ENCODE measurements at regions not wholly inside any gene's neighbourhood (a gene's known extent, or its start where the extent isn't known, plus 50 kb on each side); places are given as distances from the start of the nearest gene placed in this dataset.

DNA sequence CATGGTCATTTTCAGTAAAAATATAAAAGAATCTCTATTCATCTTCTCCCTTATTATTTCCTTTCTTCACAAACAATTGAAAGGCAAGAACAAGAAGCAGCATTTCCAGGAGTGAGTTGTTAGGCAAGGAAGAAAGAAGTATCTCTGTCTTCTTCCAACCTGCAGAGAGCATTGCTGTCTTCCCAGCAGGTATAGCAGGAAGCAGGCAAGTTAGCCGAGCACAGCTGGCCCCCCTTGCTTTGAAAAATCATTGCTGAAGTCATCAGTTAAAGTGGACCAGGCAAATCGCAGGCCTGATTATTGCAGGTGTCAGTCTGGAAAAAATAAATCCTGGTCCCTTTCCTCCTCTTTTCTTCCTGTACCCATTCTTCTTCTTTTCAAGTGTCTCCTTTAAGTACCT, 353.1 kb upstream of the BRINP1 start:
- ATAC-seq = no peak
- TF ChIP-seq CTCF (IDR thresholded peaks at IDR 0.05) = no peak
- peaks cover 4% of the 10 kb centered on the region for H3K27me3 Mint-ChIP-seq

DNA sequence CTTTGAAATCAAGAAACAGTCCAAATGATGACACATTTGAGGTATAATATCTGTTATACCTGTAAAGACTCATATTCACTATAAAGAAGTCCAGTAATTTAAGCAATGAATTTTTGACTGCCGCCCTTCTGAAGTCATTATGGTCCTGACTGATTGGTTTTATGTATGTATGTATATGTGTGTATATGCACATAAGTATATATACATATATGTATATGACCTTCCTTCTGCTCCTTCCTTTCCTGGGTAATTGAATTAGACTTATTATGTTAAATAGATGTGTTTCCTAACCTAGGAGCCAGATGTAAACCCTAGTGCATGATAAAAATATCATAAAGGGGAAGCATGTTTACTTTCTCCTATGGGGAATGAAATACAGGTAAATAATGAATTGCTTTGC, 343.1 kb upstream of the BRINP1 start:
- Mint-ChIP-seq H3K36me3 (ENCODE audit: low read depth) (no peaks in the 10 kb centered on the region), H3K4me1 (ENCODE audit: low read depth) (no peaks in the 10 kb centered on the region), H3K27ac (no peak overlapping the region), H3K27me3 (no peaks in the 10 kb centered on the region), H3K9me3 (no peaks in the 10 kb centered on the region), H3K4me3 (no peak overlapping the region)
- ChIA-PET POLR2A (no interaction called here), CTCF (no interaction called here)
- no peak for TF ChIP-seq CTCF (IDR thresholded peaks at IDR 0.05)
- no peak for ATAC-seq
- intact Hi-C loops (cut with micrococcal nuclease) = no loop called here
- no peak for DNase-seq

More for the DNA sequence above, 353.1 kb upstream of the BRINP1 start:
- intact Hi-C loops (cut with micrococcal nuclease) = no loop called here
- ChIA-PET POLR2A (no interaction called here), CTCF (no interaction called here)
- Mint-ChIP-seq H3K36me3 (ENCODE audit: low read depth) (no peaks in the 10 kb centered on the region), H3K9me3 (peaks cover 1% of the 10 kb centered on the region), H3K4me3 (no peak overlapping the region), H3K27ac (no peak overlapping the region), H3K4me1 (ENCODE audit: low read depth) (no peaks in the 10 kb centered on the region)
- DNase-seq = no peak

DNA sequence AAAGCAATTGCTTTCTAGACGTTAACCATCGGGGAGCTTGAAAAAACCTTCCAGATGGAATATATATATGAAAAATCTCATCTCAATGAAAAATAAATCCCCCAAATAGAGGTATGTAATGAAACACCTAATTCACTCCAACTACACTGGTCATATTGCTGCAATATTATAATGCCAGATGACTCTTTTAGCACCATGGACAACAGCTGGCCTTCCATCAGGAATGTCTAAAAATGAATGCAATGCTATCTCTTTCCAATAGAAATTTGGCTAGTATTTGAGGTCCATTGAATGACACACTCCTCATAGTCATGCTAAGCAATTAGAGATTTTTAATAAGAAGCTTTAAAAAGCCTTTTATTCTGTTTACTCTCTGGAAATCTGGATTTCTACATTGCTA, 340.2 kb upstream of the BRINP1 start:
- no peaks in the 10 kb centered on the region for H3K9me3 Mint-ChIP-seq
- CTCF ChIA-PET = no interaction called here
- DNase-seq = no peak
- H3K4me1 Mint-ChIP-seq (ENCODE audit: low read depth) = no peaks in the 10 kb centered on the region
- no peaks in the 10 kb centered on the region for H3K27me3 Mint-ChIP-seq
- no peaks in the 10 kb centered on the region for H3K36me3 Mint-ChIP-seq (ENCODE audit: low read depth)
- no peak overlapping the region for H3K4me3 Mint-ChIP-seq
- no peak for TF ChIP-seq CTCF (IDR thresholded peaks at IDR 0.05)
- ATAC-seq = no peak
- intact Hi-C loops (cut with micrococcal nuclease) = no loop called here
- no peak overlapping the region for H3K27ac Mint-ChIP-seq
- POLR2A ChIA-PET = no interaction called here

DNA sequence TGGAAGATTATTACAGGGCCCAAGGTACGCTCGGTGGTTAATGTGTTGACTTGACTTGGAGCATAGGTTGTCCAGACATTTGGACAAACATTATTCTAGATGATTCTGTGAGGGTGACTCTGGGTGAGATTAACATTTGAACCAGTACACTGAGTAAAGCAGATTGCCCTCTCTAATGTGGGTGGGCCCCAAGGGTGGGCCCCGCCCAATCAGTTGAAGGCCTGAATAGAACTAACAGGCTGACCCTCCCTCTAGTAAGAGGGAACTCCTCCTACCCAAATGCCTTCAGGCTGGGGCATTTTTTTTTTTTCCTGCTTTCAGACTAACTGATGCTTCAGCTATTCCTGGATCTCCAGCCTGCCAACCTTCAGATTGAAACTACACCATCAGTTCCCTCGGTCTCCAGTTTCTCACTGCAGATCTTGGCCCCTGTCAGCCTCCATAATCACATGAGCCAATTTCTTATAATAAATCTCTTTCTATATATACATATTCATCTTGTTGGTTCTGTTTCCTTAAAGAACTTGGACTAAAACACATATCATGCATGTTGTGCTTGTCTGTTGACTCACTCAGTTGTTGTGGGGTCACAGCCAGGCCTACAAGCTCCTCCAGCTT, 338.1 kb upstream of the BRINP1 start:
- Mint-ChIP-seq H3K9me3 (no peaks in the 10 kb centered on the region), H3K36me3 (ENCODE audit: low read depth) (no peaks in the 10 kb centered on the region), H3K27me3 (no peaks in the 10 kb centered on the region), H3K27ac (no peak overlapping the region), H3K4me1 (ENCODE audit: low read depth) (no peaks in the 10 kb centered on the region), H3K4me3 (no peak overlapping the region)
- no peak for TF ChIP-seq CTCF (IDR thresholded peaks at IDR 0.05)
- intact Hi-C loops (cut with micrococcal nuclease) = no loop called here
- POLR2A ChIA-PET = interaction anchor here (0.6 kb wide), 1 partner anchor 45 kb away, joined by 3 read pairs; no protein-coding TSS in a partner anchor
- ATAC-seq = no peak
- CTCF ChIA-PET = no interaction called here
- no peak for DNase-seq

- ChIA-PET POLR2A (no interaction called here), CTCF (no interaction called here)
- ATAC-seq (no peak), DNase-seq (no peak)
- no peak overlapping the region for H3K4me3 Mint-ChIP-seq
- H3K36me3 Mint-ChIP-seq (ENCODE audit: low read depth) = no peaks in the 10 kb centered on the region
- no peaks in the 10 kb centered on the region for H3K9me3 Mint-ChIP-seq
- no peak for TF ChIP-seq CTCF (IDR thresholded peaks at IDR 0.05)
- intact Hi-C loops (cut with micrococcal nuclease) = no loop called here
- peaks cover 3% of the 10 kb centered on the region for H3K27me3 Mint-ChIP-seq
- H3K4me1 Mint-ChIP-seq (ENCODE audit: low read depth) = no peaks in the 10 kb centered on the region
- H3K27ac Mint-ChIP-seq = no peak overlapping the region
Measured at GRCh38 chr9:119701651-119702050, 332.4 kb upstream of the BRINP1 start.

All from activated CD8-positive, alpha-beta T cell treated with anti-CD3 and anti-CD28 coated beads for 36 hours (primary cell).